NCI-H2171 treated with DMSO at 0.1 percent for 48 hours (cell line): ENCODE measurements at regions not wholly inside any gene's neighbourhood (a gene's known extent, or its start where the extent isn't known, plus 50 kb on each side); places are given as distances from the start of the nearest gene placed in this dataset.
"Not testable (repeated sequence)": the region's sequence is repeated elsewhere in the genome, so short reads cannot be mapped to it uniquely, and the experiment has no call there.

Experiments
- DNase-seq: peaks from one replicate; lab custom pipeline; 2025; lab: John Stamatoyannopoulos, UW

DNA sequence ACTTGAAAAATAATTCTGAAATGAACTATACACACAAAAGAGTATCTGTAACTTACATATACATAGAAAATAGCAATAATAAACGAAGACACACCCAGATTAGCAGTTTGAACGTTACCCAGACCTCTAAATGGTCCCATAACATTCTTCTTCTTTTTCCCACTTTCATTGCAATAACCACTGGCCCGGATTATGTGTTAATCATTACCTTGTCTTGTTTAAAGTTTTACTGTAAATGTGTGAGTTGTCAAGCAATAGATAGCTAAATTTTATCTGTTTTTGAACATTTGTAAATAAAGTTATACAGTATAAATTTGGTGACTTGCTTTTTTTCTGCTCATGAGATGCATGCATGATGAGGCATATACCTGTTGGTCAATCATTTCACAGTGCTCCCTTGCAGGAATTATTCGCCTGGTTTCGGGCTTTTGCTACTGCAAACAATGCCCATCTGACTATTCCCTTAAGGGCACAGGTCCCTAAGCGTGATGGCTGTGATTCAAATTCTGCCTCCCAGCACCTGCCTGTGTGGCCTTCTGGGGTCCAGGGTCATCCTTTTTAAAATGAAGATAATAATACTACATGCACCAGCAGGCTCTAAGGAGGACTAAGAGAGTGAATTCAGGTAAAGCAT, 66.1 kb downstream of the GADD45G start:
- DNase-seq: no peak

DNA sequence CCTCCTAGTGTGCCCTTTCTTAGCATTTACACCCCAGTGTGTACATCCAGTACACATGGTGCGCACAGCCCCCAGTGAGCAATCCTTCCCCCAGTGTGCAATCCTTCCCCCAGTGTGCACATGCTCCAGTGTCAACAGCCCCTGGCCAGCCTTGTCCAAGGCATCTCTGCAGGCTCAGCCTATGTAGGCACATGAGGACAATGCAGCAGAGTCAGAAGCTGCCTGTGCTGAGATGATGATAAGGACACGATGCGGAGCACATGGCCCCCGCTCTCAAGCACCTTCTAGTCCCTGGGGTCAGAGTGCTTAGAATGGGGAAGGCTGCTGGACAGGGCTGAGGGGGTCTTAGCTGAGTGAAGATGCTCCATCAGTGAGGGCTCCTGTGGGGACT, 69.8 kb downstream of the GADD45G start:
- DNase-seq: no peak

- DNase-seq: peak; percentile 92
Observed at GRCh38 chr9:89675058-89675742, 70.4 kb downstream of the GADD45G start.

DNA sequence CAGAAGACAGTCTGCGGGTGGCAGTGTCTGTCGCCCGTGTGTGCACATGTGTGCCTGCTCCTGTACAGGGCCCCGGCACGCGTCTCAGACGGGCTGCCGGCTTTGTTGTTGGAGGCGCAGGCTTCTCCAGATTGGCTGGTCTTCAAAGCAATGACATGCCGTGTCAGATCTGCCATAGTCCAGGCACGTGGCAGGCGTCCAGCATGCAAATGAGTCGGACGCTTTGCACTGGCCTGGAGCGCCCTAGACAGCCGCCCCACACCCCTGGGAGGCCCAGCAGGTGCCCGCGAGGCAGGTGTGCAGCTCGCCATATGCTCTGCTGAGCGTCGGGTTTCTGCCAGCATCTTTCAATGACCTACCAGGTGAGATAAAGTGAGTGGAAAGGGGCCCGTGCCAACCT, 71.5 kb downstream of the GADD45G start:
- peak; percentile 83 for DNase-seq

DNA sequence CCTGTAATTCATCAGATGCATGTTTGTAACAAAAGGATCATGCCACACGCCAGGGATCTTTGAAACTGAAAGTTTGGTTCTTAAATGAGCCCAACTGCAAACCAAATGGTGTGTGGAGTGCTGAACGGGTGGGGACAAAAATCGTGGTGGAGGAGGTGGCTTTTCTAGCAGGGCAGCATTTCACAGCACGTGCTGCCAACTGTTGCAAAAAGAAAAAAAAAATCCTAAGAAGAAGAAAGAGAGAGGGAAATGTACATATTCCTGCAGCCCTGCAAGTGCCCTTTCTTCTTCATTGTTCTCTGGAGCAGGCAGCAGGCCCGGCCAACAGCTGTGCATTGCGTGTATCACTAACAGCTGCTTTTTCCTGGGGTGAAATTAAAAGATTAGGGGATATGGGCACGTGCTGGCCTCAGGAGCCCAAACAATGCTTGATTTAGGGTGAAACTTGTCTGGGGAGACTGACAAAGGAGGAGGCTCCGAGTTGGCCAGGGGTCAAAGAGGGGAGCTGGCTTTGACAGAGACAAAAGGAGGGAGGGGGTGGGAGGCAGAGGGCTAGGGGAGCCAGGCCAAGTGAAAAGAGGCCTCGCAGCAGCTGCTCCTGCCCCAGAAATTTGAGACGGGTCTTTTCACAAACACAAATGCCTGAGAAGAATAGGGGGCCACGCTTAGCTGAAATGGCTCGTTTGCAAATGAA, 73.0 kb downstream of the GADD45G start:
- DNase-seq: peak; percentile 90

GRCh38 chr9:89678396-89679015, 73.7 kb downstream of the GADD45G start:
- DNase-seq: peak; percentile 84

- DNase-seq: peak; percentile 39
Observed at GRCh38 chr9:89679016-89679415, 74.2 kb downstream of the GADD45G start.

- no peak for DNase-seq
Observed at GRCh38 chr9:89679581-89679980, 74.8 kb downstream of the GADD45G start.

- no peak for DNase-seq
Observed at GRCh38 chr9:89680547-89681467, 76.0 kb downstream of the GADD45G start.

- DNase-seq: not testable (repeated sequence)
Observed at GRCh38 chr9:89681468-89681859, 76.7 kb downstream of the GADD45G start.

DNA sequence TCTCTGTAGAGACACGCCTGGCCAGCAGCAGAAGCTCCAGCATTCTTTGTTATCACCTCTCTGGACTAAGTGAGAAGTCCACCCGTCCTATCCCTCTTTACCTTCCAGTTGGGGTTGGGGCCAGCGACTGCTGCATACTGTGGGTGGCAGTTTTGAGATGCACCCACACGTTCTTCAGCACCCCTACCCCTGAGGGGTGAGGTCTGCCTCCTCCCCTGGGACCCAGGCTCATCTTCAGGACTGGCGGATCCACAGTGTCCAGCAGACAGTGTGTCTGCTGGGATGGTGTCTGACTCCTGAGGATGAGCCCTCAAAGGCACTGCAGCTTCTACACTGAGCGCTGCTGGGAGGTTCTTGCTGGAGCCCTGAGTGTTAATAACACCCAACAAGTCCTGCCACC, 78.8 kb downstream of the GADD45G start:
- DNase-seq: no peak

DNA sequence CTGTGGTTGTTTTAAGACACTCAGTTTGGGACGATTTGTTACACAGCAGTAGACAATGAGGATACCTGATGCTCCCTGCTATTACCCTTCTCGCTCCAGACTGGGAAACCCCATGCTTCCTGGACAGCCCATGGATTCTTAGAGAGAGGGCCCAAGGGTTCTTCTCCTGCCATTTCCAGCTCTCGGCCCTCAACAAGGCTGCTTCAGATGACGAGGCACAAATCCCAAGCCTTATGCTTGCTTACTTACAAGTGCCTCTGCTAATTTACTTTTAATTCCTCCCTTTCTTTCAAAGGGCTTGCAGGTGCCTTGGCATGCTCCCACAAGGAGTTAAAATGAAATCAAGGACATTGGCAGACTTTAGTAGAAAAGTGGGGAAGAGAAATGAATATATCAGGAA, 79.4 kb downstream of the GADD45G start:
- DNase-seq: no peak

DNA sequence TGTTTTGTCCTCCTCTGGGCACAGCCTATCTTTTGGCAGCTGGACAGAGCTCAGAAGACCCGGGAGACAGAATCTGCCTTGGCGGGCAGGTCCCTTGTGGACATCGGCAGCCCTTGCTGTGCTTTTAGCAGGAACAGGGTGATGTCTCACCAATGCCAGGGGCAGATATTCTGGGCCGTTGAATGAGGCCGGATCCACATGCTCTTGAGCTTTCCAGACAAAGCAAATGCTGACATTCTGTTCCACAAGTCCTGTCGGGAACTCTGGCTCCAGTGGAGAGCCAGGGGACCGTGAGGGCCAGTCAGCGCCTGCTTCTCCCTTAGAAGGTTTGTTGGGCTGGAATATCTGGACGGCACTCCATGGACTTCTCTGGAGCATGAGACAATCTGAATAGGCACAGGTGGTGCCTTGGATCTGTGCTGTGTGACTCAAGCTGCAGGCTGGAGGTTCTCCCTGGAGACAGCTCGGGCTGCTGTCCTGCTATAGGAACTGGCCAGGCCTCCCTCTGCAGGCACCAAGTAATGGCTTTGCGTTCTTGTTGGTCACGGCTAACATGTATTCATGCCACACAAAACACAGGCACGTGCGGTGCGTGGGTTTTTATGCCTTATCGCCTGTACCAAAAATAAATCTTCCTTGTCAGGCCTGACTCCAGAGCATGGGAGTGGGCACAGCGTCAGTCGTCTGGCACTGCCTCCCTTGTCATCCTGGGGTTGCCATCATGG, 80.3 kb downstream of the GADD45G start:
- DNase-seq: no peak

GRCh38 chr9:89685698-89686097, 80.9 kb downstream of the GADD45G start:
- no peak for DNase-seq

DNA sequence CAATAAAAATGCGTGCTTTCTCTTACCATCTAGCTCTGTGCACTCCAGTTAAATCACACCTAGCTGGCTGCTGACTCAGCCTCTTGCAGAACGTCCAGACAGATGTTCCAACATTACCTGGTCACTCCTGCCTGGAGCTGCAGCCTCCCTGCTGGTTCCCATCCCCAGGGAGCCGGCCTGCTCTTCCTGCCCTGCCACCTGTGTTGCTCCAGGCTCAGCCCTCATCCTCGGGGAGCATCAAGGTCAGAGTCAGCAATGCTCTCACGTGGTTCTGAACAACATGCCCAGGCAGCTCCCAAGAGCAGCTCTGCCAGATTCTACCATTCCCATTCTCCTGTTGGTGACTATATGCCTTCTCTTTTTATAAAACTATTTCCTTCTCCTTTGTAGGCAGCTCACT, 81.3 kb downstream of the GADD45G start:
- peak; percentile 94 for DNase-seq

GRCh38 chr9:89686621-89687020, 81.8 kb downstream of the GADD45G start:
- no peak for DNase-seq

DNA sequence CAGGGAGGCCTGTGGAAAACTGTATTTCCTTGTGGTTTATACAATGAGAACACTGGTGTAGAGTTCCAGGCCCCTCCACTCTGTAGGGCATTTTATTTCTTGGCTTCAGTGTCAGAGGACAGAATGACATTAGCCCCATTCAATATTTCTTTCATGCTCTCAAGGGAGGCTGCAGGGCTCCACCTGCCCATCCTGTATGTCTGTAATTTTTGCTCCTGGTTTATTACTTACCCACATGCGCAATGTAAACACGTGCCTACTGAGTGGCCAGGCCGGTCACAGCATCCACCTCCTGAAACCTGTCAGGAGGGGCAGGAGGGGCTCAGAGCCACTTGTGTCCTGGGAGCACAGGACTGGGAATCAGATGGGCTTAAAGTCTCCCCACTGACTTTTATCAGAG, 82.4 kb downstream of the GADD45G start:
- DNase-seq: no peak

DNA sequence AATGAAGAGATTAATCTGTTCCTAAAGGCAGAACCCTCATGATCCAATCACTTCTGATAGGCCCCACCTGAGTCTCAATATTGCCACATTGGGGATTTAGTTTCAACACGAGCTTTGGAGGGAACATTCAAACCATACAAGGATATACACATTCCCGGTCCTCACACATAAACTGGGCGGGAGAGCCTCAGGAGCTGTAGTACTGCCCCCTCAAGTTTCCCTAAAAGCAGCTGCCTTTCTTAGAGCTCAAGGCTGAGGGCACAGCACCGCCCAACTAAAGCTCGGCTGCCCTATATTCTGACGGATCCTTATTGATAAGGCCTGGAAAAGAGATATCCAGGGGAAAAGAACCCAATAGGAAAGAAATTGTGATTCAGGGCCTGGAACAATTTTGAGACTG, 83.0 kb downstream of the GADD45G start:
- no peak for DNase-seq

DNA sequence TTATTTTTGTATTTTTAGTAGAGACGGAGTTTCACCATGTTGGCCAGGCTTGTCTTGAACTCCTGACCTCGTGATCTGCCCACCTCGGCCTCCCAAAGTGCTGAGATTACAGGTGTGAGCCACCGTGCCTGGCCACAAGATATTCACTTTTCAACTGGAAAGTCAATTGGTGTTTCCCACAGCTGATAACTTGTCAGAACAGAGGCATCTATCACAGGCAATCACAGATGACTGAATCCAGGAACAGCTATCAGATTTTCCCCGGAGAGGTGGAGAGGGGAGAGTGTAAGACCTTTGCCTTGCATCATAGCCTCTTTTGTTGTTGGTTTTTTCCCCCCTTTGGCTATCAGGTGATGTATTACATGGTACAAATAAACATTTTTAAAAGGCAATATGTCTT, 84.5 kb downstream of the GADD45G start:
- peak; percentile 58 for DNase-seq

DNA sequence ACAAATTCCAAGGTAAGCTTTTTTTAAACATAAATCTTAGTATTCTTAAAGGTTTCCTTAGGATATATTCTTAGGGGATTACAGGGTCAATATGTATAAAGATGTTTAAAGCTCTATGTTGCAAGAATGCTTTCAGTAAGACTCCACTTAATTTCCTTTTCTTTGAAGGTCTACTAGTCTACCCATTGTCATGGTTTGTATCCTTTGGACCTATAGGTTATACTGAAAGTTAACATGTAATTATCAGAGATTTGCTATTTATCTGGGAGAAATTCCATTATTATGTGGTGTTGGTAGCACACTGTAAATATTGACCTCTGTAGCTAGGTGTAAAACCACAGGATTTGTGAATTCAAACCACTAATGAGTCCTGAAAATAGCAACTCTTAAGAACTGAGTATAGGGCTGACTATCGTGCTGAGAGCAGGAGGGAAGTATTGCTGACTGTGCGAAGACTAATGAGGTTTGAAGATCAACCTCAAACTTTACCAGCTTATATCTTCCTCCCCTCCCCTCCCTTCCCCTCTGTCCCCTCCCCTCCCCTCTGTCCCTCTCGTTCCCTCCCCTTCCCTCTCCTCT, 85.6 kb downstream of the GADD45G start:
- no peak for DNase-seq

DNA sequence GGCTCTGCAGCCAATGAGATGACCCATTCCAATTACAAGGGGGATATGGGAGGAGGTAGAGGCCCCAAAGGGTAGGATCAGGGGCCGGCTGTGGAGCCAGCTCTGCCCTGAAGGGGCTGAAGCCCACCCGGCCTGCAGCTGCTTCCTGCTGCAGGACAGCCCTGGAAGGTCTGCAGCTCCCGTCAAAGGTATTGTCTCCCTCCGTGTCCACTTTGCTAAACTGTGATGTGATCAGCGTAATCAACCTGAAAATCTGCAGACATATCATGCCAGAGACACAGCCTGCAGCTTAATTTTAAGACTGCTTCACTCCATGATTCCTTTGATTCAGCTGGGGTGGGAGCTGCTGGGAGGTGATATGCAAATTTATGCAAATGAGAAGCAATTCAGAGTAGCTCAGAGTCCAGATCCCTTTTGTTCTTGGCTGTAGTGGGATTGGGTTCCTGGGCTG, 90.7 kb downstream of the GADD45G start:
- no peak for DNase-seq
